ENCODE measurements at regions not wholly inside any gene's neighbourhood (a gene's known extent, or its start where the extent isn't known, plus 50 kb on each side); places are given as distances from the start of the nearest gene placed in this dataset.

DNA sequence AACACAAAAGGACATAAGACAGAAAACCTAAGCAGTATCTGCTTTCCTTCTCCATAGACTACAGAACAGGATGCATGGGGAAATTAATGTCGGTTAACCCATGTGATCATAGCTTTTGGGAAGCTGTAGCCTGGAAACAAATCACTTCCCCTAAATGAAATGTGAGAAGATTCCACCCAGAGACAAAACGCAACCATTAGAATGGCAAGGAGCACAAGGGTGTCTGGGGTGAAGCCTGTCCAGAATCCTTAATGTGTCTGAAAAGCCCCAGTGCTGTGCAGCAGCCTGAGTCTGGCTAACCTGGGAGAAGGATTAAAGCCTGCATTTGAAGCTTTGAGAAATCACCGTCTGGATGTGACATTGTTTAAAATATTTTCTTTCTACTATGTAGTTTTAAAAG is 213.3 kb downstream of the ANKRD50 start:
- no peaks in the 10 kb centered on the region for H3K4me1 ChIP-seq (ENCODE audit: control insufficient read depth in 2 of 2, insufficient read depth in 2 of 2, low read length in 2 of 2)
- no peak overlapping the region for H3K9ac ChIP-seq (ENCODE audit: low read depth in 1 of 2, low read length in 2 of 2)
- no peaks in the 10 kb centered on the region for H3K9me3 ChIP-seq (ENCODE audit: control insufficient read depth in 2 of 2, low read length in 2 of 2)
- no peaks in the 10 kb centered on the region for H3K36me3 ChIP-seq (ENCODE audit: control insufficient read depth in 2 of 2, insufficient read depth in 2 of 2, low read length in 2 of 2)
- H3K27ac ChIP-seq (ENCODE audit: low read depth in 2 of 2, low read length in 2 of 2): no peak overlapping the region
- no peak overlapping the region for H3K4me3 ChIP-seq (ENCODE audit: low read length in 2 of 2)
- H3K27me3 ChIP-seq (ENCODE audit: control insufficient read depth in 2 of 2, insufficient read depth in 2 of 2, low read length in 2 of 2): no peaks in the 10 kb centered on the region

DNA sequence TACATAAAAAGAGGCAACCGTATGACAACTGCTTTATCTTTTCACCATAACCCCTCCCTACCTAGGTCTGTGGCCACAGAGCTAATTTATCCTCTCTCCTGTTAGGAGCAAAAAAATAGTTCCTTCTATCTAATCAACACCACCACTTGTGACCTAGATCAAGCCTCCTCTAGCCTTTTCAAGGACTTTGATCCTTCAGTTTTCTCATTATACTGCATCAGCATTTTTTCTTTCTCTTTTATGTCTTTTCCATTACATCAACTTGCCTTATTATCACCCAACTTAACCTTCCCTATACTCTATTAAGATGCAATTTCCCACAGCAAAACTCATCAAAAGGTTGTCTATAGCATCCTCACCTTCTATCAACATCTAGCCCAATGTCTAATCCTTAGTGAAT is 211.0 kb downstream of the ANKRD50 start:
- Histone ChIP-seq H3K36me3 (ENCODE audit: control insufficient read depth in 2 of 2, insufficient read depth in 2 of 2, low read length in 2 of 2) (no peaks in the 10 kb centered on the region), H3K9ac (ENCODE audit: low read depth in 1 of 2, low read length in 2 of 2) (no peak overlapping the region), H3K27me3 (ENCODE audit: control insufficient read depth in 2 of 2, insufficient read depth in 2 of 2, low read length in 2 of 2) (no peaks in the 10 kb centered on the region), H3K27ac (ENCODE audit: low read depth in 2 of 2, low read length in 2 of 2) (no peak overlapping the region), H3K4me3 (ENCODE audit: low read length in 2 of 2) (no peak overlapping the region), H3K9me3 (ENCODE audit: control insufficient read depth in 2 of 2, low read length in 2 of 2) (no peaks in the 10 kb centered on the region), H3K4me1 (ENCODE audit: control insufficient read depth in 2 of 2, insufficient read depth in 2 of 2, low read length in 2 of 2) (no peaks in the 10 kb centered on the region)

DNA sequence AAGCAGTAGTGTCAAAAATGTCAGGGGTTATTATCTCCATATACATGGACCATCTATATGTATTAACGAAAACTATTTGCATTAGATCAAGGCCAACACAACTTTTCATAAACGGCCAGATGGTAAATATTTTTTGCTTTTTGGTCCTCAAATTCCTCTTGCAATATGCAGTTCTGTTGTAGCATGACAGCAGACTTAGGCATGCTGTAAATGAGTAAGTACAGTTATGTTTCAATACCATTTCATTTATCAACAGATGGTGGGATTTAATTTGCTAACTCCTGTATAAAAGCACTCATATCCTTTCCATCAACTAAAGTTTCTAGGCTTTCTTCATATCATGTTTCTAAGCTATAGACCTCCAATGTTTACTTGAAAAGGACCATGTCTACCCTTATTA is 208.1 kb downstream of the ANKRD50 start:
- Histone ChIP-seq H3K4me3 (ENCODE audit: low read length in 2 of 2) (no peak overlapping the region), H3K36me3 (ENCODE audit: control insufficient read depth in 2 of 2, insufficient read depth in 2 of 2, low read length in 2 of 2) (no peaks in the 10 kb centered on the region), H3K27ac (ENCODE audit: low read depth in 2 of 2, low read length in 2 of 2) (no peak overlapping the region), H3K9ac (ENCODE audit: low read depth in 1 of 2, low read length in 2 of 2) (no peak overlapping the region), H3K4me1 (ENCODE audit: control insufficient read depth in 2 of 2, insufficient read depth in 2 of 2, low read length in 2 of 2) (no peaks in the 10 kb centered on the region), H3K27me3 (ENCODE audit: control insufficient read depth in 2 of 2, insufficient read depth in 2 of 2, low read length in 2 of 2) (no peaks in the 10 kb centered on the region), H3K9me3 (ENCODE audit: control insufficient read depth in 2 of 2, low read length in 2 of 2) (no peaks in the 10 kb centered on the region)

DNA sequence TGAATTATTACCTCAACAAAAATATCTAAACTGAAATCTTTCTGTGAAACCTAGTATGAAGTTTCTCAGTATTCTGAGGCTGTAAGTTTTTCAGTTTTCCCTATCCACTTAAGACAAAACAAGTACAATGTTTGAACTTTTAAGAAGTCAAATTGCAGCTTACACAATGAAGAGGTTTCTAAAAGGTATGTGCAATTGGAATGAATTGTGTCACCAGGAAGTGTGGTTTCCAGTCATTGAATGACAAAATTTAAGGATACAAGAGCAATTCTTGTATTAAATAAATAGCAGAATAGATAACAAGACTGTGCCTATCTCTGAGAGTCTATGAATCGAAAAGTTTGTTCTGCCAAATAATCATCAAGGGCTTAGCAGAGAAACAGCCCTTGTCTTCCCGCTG is 207.3 kb downstream of the ANKRD50 start:
- Histone ChIP-seq H3K27me3 (ENCODE audit: control insufficient read depth in 2 of 2, insufficient read depth in 2 of 2, low read length in 2 of 2) (no peaks in the 10 kb centered on the region), H3K27ac (ENCODE audit: low read depth in 2 of 2, low read length in 2 of 2) (no peak overlapping the region), H3K4me3 (ENCODE audit: low read length in 2 of 2) (no peak overlapping the region), H3K9ac (ENCODE audit: low read depth in 1 of 2, low read length in 2 of 2) (no peak overlapping the region), H3K4me1 (ENCODE audit: control insufficient read depth in 2 of 2, insufficient read depth in 2 of 2, low read length in 2 of 2) (no peaks in the 10 kb centered on the region), H3K9me3 (ENCODE audit: control insufficient read depth in 2 of 2, low read length in 2 of 2) (no peaks in the 10 kb centered on the region), H3K36me3 (ENCODE audit: control insufficient read depth in 2 of 2, insufficient read depth in 2 of 2, low read length in 2 of 2) (no peaks in the 10 kb centered on the region)

DNA sequence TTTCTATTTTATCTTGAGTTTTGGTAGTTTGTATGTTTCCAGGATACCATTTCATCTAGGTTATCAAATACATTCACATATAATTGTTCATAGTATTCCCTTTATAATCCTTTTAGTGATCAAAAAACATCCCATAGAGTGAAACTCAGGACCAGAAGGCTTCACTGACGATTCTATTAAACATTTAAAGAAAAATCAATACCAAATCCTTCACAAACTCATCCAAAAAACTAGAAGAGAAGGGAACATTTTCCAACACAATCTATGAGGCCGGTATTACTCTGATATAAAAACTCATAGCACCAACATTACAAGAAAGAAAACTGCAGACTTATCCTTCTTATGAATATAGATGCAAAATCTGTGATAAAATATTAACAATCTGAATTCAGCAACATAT is 203.4 kb downstream of the ANKRD50 start:
- no peaks in the 10 kb centered on the region for H3K36me3 ChIP-seq (ENCODE audit: control insufficient read depth in 2 of 2, insufficient read depth in 2 of 2, low read length in 2 of 2)
- no peaks in the 10 kb centered on the region for H3K9me3 ChIP-seq (ENCODE audit: control insufficient read depth in 2 of 2, low read length in 2 of 2)
- H3K4me3 ChIP-seq (ENCODE audit: low read length in 2 of 2): no peak overlapping the region
- no peak overlapping the region for H3K9ac ChIP-seq (ENCODE audit: low read depth in 1 of 2, low read length in 2 of 2)
- H3K4me1 ChIP-seq (ENCODE audit: control insufficient read depth in 2 of 2, insufficient read depth in 2 of 2, low read length in 2 of 2): no peaks in the 10 kb centered on the region
- no peak overlapping the region for H3K27ac ChIP-seq (ENCODE audit: low read depth in 2 of 2, low read length in 2 of 2)
- no peaks in the 10 kb centered on the region for H3K27me3 ChIP-seq (ENCODE audit: control insufficient read depth in 2 of 2, insufficient read depth in 2 of 2, low read length in 2 of 2)

DNA sequence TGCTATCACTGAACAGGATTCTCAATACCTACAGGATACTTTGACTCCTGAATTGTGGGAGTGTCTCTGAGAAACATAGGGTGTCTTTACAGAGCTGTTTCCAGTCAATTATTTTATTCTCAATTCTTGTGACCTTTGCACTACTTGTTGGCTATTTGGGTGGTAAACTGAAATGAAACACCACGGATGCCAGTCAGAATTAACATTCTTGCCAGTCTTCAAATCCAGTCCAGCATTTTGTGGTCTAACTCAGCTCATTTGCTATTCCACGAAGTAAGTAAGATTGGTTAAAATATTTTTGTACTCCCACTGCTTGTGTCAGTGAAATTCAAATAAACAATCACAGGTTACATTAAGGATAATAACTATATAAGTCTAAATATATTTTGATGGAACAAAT is 197.9 kb downstream of the ANKRD50 start:
- H3K36me3 ChIP-seq (ENCODE audit: control insufficient read depth in 2 of 2, insufficient read depth in 2 of 2, low read length in 2 of 2): no peaks in the 10 kb centered on the region
- no peak overlapping the region for H3K9ac ChIP-seq (ENCODE audit: low read depth in 1 of 2, low read length in 2 of 2)
- no peak overlapping the region for H3K27ac ChIP-seq (ENCODE audit: low read depth in 2 of 2, low read length in 2 of 2)
- H3K9me3 ChIP-seq (ENCODE audit: control insufficient read depth in 2 of 2, low read length in 2 of 2): no peaks in the 10 kb centered on the region
- H3K27me3 ChIP-seq (ENCODE audit: control insufficient read depth in 2 of 2, insufficient read depth in 2 of 2, low read length in 2 of 2): no peaks in the 10 kb centered on the region
- no peak overlapping the region for H3K4me3 ChIP-seq (ENCODE audit: low read length in 2 of 2)
- no peaks in the 10 kb centered on the region for H3K4me1 ChIP-seq (ENCODE audit: control insufficient read depth in 2 of 2, insufficient read depth in 2 of 2, low read length in 2 of 2)

DNA sequence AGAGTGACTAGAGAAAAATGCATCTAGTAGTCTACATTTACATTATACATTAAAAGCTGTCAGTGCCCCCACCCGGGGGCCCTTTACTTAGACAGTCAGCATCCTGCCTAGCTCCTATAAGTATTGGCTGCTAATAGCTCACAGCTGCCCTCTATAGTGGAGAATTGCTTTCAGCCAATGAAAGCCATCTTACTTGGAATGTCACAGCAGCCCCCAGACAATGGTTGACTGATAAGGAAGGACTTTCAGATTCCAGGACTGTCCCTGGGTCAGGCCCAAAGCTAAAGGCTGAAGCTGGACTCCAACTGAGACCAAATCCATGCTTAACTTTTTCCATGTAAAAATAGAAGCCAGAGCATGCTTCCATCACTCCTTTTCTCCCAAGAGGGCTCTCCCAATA is 196.9 kb downstream of the ANKRD50 start:
- Histone ChIP-seq H3K9ac (ENCODE audit: low read depth in 1 of 2, low read length in 2 of 2) (no peak overlapping the region), H3K27me3 (ENCODE audit: control insufficient read depth in 2 of 2, insufficient read depth in 2 of 2, low read length in 2 of 2) (no peaks in the 10 kb centered on the region), H3K27ac (ENCODE audit: low read depth in 2 of 2, low read length in 2 of 2) (no peak overlapping the region), H3K9me3 (ENCODE audit: control insufficient read depth in 2 of 2, low read length in 2 of 2) (no peaks in the 10 kb centered on the region), H3K4me1 (ENCODE audit: control insufficient read depth in 2 of 2, insufficient read depth in 2 of 2, low read length in 2 of 2) (no peaks in the 10 kb centered on the region), H3K36me3 (ENCODE audit: control insufficient read depth in 2 of 2, insufficient read depth in 2 of 2, low read length in 2 of 2) (no peaks in the 10 kb centered on the region), H3K4me3 (ENCODE audit: low read length in 2 of 2) (no peak overlapping the region)

DNA sequence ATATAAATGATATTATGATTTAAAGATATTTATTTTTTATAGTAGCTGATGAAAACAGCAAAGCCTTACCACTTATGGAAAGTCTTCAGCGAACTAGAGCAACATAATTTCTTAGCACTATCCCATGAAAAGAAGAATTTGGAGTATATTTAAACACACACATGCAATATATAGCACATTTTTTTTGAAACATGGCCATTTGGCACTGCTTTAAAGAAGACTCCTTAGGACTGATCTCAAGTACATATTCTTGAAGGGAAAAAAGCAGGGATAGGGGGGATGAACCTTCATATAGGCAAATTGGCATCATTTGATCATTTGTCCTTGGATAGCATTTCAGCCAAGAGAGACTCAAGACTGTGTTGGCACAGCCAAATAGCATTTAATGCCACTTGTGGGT is 193.3 kb downstream of the ANKRD50 start:
- Histone ChIP-seq H3K9me3 (ENCODE audit: control insufficient read depth in 2 of 2, low read length in 2 of 2) (no peaks in the 10 kb centered on the region), H3K4me3 (ENCODE audit: low read length in 2 of 2) (no peak overlapping the region), H3K4me1 (ENCODE audit: control insufficient read depth in 2 of 2, insufficient read depth in 2 of 2, low read length in 2 of 2) (no peaks in the 10 kb centered on the region), H3K27ac (ENCODE audit: low read depth in 2 of 2, low read length in 2 of 2) (no peak overlapping the region), H3K36me3 (ENCODE audit: control insufficient read depth in 2 of 2, insufficient read depth in 2 of 2, low read length in 2 of 2) (no peaks in the 10 kb centered on the region), H3K9ac (ENCODE audit: low read depth in 1 of 2, low read length in 2 of 2) (no peak overlapping the region), H3K27me3 (ENCODE audit: control insufficient read depth in 2 of 2, insufficient read depth in 2 of 2, low read length in 2 of 2) (no peaks in the 10 kb centered on the region)

DNA sequence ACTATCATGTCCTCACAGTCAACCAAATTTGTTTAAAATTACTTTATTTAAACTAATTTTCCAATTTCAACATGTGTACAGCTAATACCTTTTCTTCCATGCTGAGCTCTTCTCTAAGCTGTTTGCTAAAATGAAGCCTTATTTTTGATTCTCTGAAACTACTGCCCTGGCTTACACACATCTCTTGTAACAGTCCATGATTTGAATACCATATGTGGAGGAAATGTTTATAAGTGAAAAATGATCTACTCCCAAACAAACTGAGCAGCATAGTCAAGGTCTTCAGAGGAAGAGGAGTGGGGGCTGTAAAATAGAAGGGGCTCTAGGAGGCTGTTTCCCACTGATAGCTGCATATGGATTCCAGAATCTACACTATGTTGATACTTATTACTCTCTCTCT is 188.7 kb downstream of the ANKRD50 start:
- H3K4me1 ChIP-seq (ENCODE audit: control insufficient read depth in 2 of 2, insufficient read depth in 2 of 2, low read length in 2 of 2): no peaks in the 10 kb centered on the region
- no peaks in the 10 kb centered on the region for H3K36me3 ChIP-seq (ENCODE audit: control insufficient read depth in 2 of 2, insufficient read depth in 2 of 2, low read length in 2 of 2)
- H3K9me3 ChIP-seq (ENCODE audit: control insufficient read depth in 2 of 2, low read length in 2 of 2): no peaks in the 10 kb centered on the region
- H3K27me3 ChIP-seq (ENCODE audit: control insufficient read depth in 2 of 2, insufficient read depth in 2 of 2, low read length in 2 of 2): no peaks in the 10 kb centered on the region
- no peak overlapping the region for H3K9ac ChIP-seq (ENCODE audit: low read depth in 1 of 2, low read length in 2 of 2)
- H3K27ac ChIP-seq (ENCODE audit: low read depth in 2 of 2, low read length in 2 of 2): no peak overlapping the region
- H3K4me3 ChIP-seq (ENCODE audit: low read length in 2 of 2): no peak overlapping the region

DNA sequence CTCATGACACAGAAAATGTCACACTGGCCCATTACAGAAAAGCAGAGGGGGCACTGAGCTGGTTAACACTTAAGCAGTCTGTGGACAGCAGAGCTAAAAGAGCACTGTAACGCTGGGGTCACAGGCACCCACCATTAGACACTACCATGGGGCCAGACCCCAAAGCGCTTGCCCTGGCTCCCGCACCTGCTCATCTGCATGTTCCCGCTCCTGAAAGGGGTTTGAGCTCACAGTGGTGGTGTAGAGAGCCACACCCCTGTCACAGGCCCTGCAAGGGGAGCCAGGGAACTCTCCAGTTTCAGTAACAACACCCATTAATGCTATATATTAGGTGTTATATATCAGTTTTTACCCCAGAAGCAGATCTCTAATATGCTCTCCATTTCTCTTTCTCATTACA is 187.0 kb downstream of the ANKRD50 start:
- Histone ChIP-seq H3K4me1 (ENCODE audit: control insufficient read depth in 2 of 2, insufficient read depth in 2 of 2, low read length in 2 of 2) (no peaks in the 10 kb centered on the region), H3K36me3 (ENCODE audit: control insufficient read depth in 2 of 2, insufficient read depth in 2 of 2, low read length in 2 of 2) (no peaks in the 10 kb centered on the region), H3K27ac (ENCODE audit: low read depth in 2 of 2, low read length in 2 of 2) (no peak overlapping the region), H3K9ac (ENCODE audit: low read depth in 1 of 2, low read length in 2 of 2) (no peak overlapping the region), H3K4me3 (ENCODE audit: low read length in 2 of 2) (no peak overlapping the region), H3K9me3 (ENCODE audit: control insufficient read depth in 2 of 2, low read length in 2 of 2) (no peaks in the 10 kb centered on the region), H3K27me3 (ENCODE audit: control insufficient read depth in 2 of 2, insufficient read depth in 2 of 2, low read length in 2 of 2) (no peaks in the 10 kb centered on the region)

DNA sequence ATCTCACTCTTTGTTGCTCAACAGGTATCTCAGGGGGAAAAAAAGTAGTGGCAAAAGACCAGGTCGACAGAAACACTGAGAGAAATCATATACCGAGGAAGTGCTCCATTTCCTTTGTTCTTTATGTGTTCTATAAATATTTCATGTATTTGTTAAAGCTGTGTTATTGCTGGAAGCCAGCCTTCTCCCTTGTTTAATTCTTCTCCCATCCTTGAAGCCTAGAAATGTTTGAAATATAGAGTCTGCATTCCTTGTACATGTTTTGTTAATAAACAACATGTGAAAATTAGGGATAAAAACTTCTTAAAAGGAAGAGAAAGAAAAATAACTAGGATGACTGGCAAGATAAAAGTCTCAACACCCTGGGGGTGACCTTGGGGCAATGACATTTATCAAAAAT is 186.2 kb downstream of the ANKRD50 start:
- Histone ChIP-seq H3K36me3 (ENCODE audit: control insufficient read depth in 2 of 2, insufficient read depth in 2 of 2, low read length in 2 of 2) (no peaks in the 10 kb centered on the region), H3K4me3 (ENCODE audit: low read length in 2 of 2) (no peak overlapping the region), H3K27ac (ENCODE audit: low read depth in 2 of 2, low read length in 2 of 2) (no peak overlapping the region), H3K27me3 (ENCODE audit: control insufficient read depth in 2 of 2, insufficient read depth in 2 of 2, low read length in 2 of 2) (no peaks in the 10 kb centered on the region), H3K9me3 (ENCODE audit: control insufficient read depth in 2 of 2, low read length in 2 of 2) (no peaks in the 10 kb centered on the region), H3K9ac (ENCODE audit: low read depth in 1 of 2, low read length in 2 of 2) (no peak overlapping the region), H3K4me1 (ENCODE audit: control insufficient read depth in 2 of 2, insufficient read depth in 2 of 2, low read length in 2 of 2) (no peaks in the 10 kb centered on the region)
